H9 (cell line): ENCODE measurements at regions not wholly inside any gene's neighbourhood (a gene's known extent, or its start where the extent isn't known, plus 50 kb on each side); places are given as distances from the start of the nearest gene placed in this dataset.

Source experiments
- DNase-seq: peaks from one replicate; pipeline ENCODE4 v3.0.0-alpha.2; 2017
- H2AFZ ChIP-seq: one replicate; pipeline ENCODE4 v1.6.1; 2013; ENCODE audit warnings: mild to moderate bottlenecking, low read length, control low read depth, moderate library complexity
- H2AK5ac ChIP-seq: 2 replicates; pipeline ENCODE4 v1.6.1; 2013; ENCODE audit warnings: low read length, control low read depth, mixed read lengths; ENCODE audit not compliant: insufficient read length
- H2BK120ac ChIP-seq: one replicate; pipeline ENCODE4 v1.6.1; 2013; ENCODE audit warnings: low read depth, mild to moderate bottlenecking, low read length, control low read depth, inconsistent platforms; ENCODE audit not compliant: poor library complexity, severe bottlenecking
- H2BK12ac ChIP-seq: 2 replicates; pipeline ENCODE4 v1.6.1; 2013; ENCODE audit warnings: low read length, control low read depth, mixed read lengths, low read depth; ENCODE audit not compliant: insufficient read length
- H2BK15ac ChIP-seq: 2 replicates; pipeline ENCODE4 v1.6.1; 2013; ENCODE audit warnings: low read depth, low read length, control low read depth
- H2BK20ac ChIP-seq: one replicate; pipeline ENCODE4 v1.6.1; 2013; ENCODE audit warnings: low read depth, mild to moderate bottlenecking, low read length, control low read depth, inconsistent platforms; ENCODE audit not compliant: poor library complexity, severe bottlenecking
- H2BK5ac ChIP-seq: 2 replicates; pipeline ENCODE4 v1.6.1; 2013; ENCODE audit warnings: low read length, control low read depth, mixed read lengths; ENCODE audit not compliant: insufficient read length
- H3K14ac ChIP-seq: 2 replicates; pipeline ENCODE4 v1.6.1; 2013; ENCODE audit warnings: low read length, control low read depth; ENCODE audit not compliant: insufficient read depth
- H3K18ac ChIP-seq: 2 replicates; pipeline ENCODE4 v1.6.1; 2013; ENCODE audit warnings: low read depth, mild to moderate bottlenecking, mixed read lengths, low read length, control low read depth; ENCODE audit not compliant: insufficient read length
- H3K23ac ChIP-seq: 2 replicates; pipeline ENCODE4 v1.6.1; 2013; ENCODE audit warnings: low read length, control low read depth, mixed read lengths, low read depth; ENCODE audit not compliant: insufficient read length
- H3K23me2 ChIP-seq: 2 replicates; pipeline ENCODE4 v1.6.1; 2013; ENCODE audit warnings: low read depth, mild to moderate bottlenecking, mixed read lengths, low read length, control low read depth; ENCODE audit not compliant: insufficient read length, poor library complexity, severe bottlenecking
- H3K27ac ChIP-seq: 2 replicates; pipeline ENCODE4 v1.5.1; 2013; ENCODE audit warnings: low read length, control low read depth, mixed read lengths, low read depth; ENCODE audit not compliant: insufficient read length
- H3K27me3 ChIP-seq: 2 replicates; pipeline ENCODE4 v1.6.1; 2013; ENCODE audit warnings: low read length, control low read depth, inconsistent platforms; ENCODE audit not compliant: insufficient read depth
- H3K4ac ChIP-seq: 2 replicates; pipeline ENCODE4 v1.6.1; 2013; ENCODE audit warnings: low read depth, mild to moderate bottlenecking, control low read depth, inconsistent platforms, low read length, moderate library complexity
- H3K4me1 ChIP-seq: 2 replicates; pipeline ENCODE4 v1.6.1; 2013; ENCODE audit warnings: low read length, control low read depth, inconsistent platforms; ENCODE audit not compliant: insufficient read depth
- H3K4me2 ChIP-seq: 2 replicates; pipeline ENCODE4 v1.6.1; 2013; ENCODE audit warnings: low read length, control low read depth, mixed read lengths; ENCODE audit not compliant: insufficient read length, insufficient read depth
- H3K56ac ChIP-seq: 2 replicates; pipeline ENCODE4 v1.6.1; 2013; ENCODE audit warnings: low read depth, mild to moderate bottlenecking, mixed read lengths, low read length, control low read depth; ENCODE audit not compliant: insufficient read length
- H3K79me1 ChIP-seq: 2 replicates; pipeline ENCODE4 v1.6.1; 2013; ENCODE audit warnings: low read depth, mild to moderate bottlenecking, moderate library complexity, low read length, control low read depth, inconsistent platforms; ENCODE audit not compliant: insufficient read depth, poor library complexity, severe bottlenecking
- H3K79me2 ChIP-seq: 2 replicates; pipeline ENCODE4 v1.6.1; 2013; ENCODE audit warnings: low read length, control low read depth, inconsistent platforms; ENCODE audit not compliant: insufficient read depth
- H3K9ac ChIP-seq: 2 replicates; pipeline ENCODE4 v1.6.1; 2013; ENCODE audit warnings: low read length, control low read depth, mixed read lengths; ENCODE audit not compliant: insufficient read length; ENCODE audit errors: extremely low read depth
- H3K9me3 ChIP-seq: one replicate; pipeline ENCODE4 v1.6.1; 2013; ENCODE audit warnings: low read depth, low read length, inconsistent platforms; ENCODE audit not compliant: control insufficient read depth
- H3T11ph ChIP-seq: one replicate; pipeline ENCODE4 v1.6.1; 2013; ENCODE audit warnings: mild to moderate bottlenecking, low read length, control low read depth, inconsistent platforms
- H4K20me1 ChIP-seq: one replicate; pipeline ENCODE4 v1.6.1; 2013; ENCODE audit not compliant: control insufficient read depth, insufficient read length, insufficient read depth
- H4K5ac ChIP-seq: 2 replicates; pipeline ENCODE4 v1.6.1; 2013; ENCODE audit warnings: low read depth, mild to moderate bottlenecking, mixed read lengths, low read length, control low read depth; ENCODE audit not compliant: insufficient read length
- H4K8ac ChIP-seq: replicated peaks from 2 replicates; pipeline ENCODE4 v1.6.1; 2013; ENCODE audit warnings: low read length, control low read depth, mixed read lengths, low read depth; ENCODE audit not compliant: insufficient read length
- H4K91ac ChIP-seq: 2 replicates; pipeline ENCODE4 v1.6.1; 2013; ENCODE audit warnings: low read depth, mild to moderate bottlenecking, moderate library complexity, mixed read lengths, low read length, control low read depth; ENCODE audit not compliant: insufficient read length
- H3K27ac Mint-ChIP-seq, 3 experiments: 2 replicates in 2 of 3; 3 replicates in 1 of 3; pipeline ENCODE4 v1.8.0; 2020 to 2021; ENCODE audit warnings: mixed read lengths in 3 of 3, mild to moderate bottlenecking in 1 of 3, moderate library complexity in 1 of 3
- H3K27me3 Mint-ChIP-seq: 2 replicates; pipeline ENCODE4 v1.8.0; 2021; ENCODE audit warnings: low read depth, mild to moderate bottlenecking, moderate library complexity, mixed read lengths
- H3K36me3 Mint-ChIP-seq, 3 experiments: 2 replicates in 2 of 3; 3 replicates in 1 of 3; pipeline ENCODE4 v1.8.0; 2020 to 2021; ENCODE audit warnings: low read depth in 3 of 3, mixed read lengths in 3 of 3; ENCODE audit not compliant: insufficient read depth in 1 of 3
- H3K4me1 Mint-ChIP-seq, 2 experiments: 2 replicates each; pipeline ENCODE4 v1.8.0; 2020; ENCODE audit warnings: mixed read lengths in 2 of 2
- H3K4me3 Mint-ChIP-seq, 2 experiments: 2 replicates in 1 of 2; 3 replicates in 1 of 2; pipeline ENCODE4 v1.8.0; 2020 to 2021; ENCODE audit warnings: mild to moderate bottlenecking in 2 of 2, mixed read lengths in 2 of 2, moderate library complexity in 1 of 2
- H3K9me3 Mint-ChIP-seq, 2 experiments: 2 replicates in 1 of 2; 3 replicates in 1 of 2; pipeline ENCODE4 v1.8.0; 2020; ENCODE audit warnings: mild to moderate bottlenecking in 2 of 2, mixed read lengths in 2 of 2, moderate library complexity in 1 of 2
- CTCF ChIP-seq: fragments of 200-600 bp; sonication (generic); conservative IDR thresholded peaks from 3 replicates; pipeline ENCODE4 v1.8.0; 2021; ENCODE audit warnings: antibody characterized with exemption, mild to moderate bottlenecking
- WGBS: extraction: QIAGEN DNeasy Blood & Tissue Kit; methylation state at CpG from one replicate; pipeline ENCODE4 v1.1.7; 2013; ENCODE audit warnings: missing lambda C conversion rate, low lambda C conversion rate, mixed read lengths; ENCODE audit not compliant: insufficient read length; ENCODE audit errors: extremely low coverage; 5-methylcytosine and 5-hydroxymethylcytosine counted together

DNA sequence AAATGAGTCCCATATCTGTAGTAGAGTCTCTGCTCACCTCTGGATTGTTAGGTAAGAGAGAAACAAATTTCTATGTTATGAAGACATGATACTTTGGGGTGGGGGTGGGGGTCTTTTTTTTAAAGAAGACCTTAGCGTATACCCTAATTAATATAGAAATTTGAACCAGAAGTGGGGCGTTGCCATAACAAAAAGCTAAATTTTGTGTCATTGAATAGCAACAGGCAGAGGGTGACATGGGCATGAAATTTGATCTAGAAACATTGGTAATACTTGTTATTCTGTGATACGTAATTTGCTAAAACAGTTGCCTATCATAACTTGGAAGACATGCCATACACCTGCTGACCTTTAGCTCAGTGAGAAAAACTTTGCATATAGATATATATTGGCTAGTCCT, 92.3 kb upstream of the SLC38A2 start:
- Histone ChIP-seq H3K27ac (no peak overlapping the region), H3K23ac (no peak overlapping the region), H3K4me1 (no peaks in the 10 kb centered on the region), H3K23me2 (no peaks in the 10 kb centered on the region), H4K20me1 (no peaks in the 10 kb centered on the region), H3K79me2 (no peaks in the 10 kb centered on the region), H3K4ac (no peak overlapping the region), H4K5ac (no peak overlapping the region), H4K8ac (no peak overlapping the region), H3K79me1 (no peaks in the 10 kb centered on the region), H2BK120ac (no peak overlapping the region), H2BK20ac (no peak overlapping the region), H4K91ac (no peak overlapping the region), H2AK5ac (no peak overlapping the region), H3T11ph (no peak overlapping the region), H3K18ac (no peak overlapping the region), H2AFZ (no peak overlapping the region), H3K27me3 (no peaks in the 10 kb centered on the region), H3K56ac (no peak overlapping the region), H3K14ac (no peak overlapping the region), H2BK15ac (no peak overlapping the region), H3K9ac (no peak overlapping the region), H2BK12ac (no peak overlapping the region), H2BK5ac (no peak overlapping the region), H3K4me2 (no peak overlapping the region), H3K9me3 (no peaks in the 10 kb centered on the region)
- DNase-seq: no peak
- Mint-ChIP-seq H3K27me3 (no peaks in the 10 kb centered on the region), H3K4me1 (peaks cover 12 to 13% of the 10 kb centered on the region in 2 experiments), H3K4me3 (no peak overlapping the region), H3K36me3 (peaks cover 0 to 6% (median 6%) of the 10 kb centered on the region in 3 experiments; a peak in 4 of 7 replicates), H3K9me3 (peaks cover 4 to 9% of the 10 kb centered on the region in 2 experiments; a peak in 4 of 5 replicates), H3K27ac (no peak overlapping the region)
- TF ChIP-seq CTCF: no peak
- WGBS: no CpG with 5 or more reads among the region's 3 CpGs
